GM18909 (cell line): ENCODE measurements at regions not wholly inside any gene's neighbourhood (a gene's known extent, or its start where the extent isn't known, plus 50 kb on each side); places are given as distances from the start of the nearest gene placed in this dataset.

ENCODE experiments used
- ATAC-seq: cut with Tn5 transposase; IDR thresholded peaks from one replicate; pipeline ENCODE4 v1.9.1; 2021; ENCODE audit warnings: mild to moderate bottlenecking; ENCODE audit not compliant: unreplicated experiment, poor library complexity

DNA sequence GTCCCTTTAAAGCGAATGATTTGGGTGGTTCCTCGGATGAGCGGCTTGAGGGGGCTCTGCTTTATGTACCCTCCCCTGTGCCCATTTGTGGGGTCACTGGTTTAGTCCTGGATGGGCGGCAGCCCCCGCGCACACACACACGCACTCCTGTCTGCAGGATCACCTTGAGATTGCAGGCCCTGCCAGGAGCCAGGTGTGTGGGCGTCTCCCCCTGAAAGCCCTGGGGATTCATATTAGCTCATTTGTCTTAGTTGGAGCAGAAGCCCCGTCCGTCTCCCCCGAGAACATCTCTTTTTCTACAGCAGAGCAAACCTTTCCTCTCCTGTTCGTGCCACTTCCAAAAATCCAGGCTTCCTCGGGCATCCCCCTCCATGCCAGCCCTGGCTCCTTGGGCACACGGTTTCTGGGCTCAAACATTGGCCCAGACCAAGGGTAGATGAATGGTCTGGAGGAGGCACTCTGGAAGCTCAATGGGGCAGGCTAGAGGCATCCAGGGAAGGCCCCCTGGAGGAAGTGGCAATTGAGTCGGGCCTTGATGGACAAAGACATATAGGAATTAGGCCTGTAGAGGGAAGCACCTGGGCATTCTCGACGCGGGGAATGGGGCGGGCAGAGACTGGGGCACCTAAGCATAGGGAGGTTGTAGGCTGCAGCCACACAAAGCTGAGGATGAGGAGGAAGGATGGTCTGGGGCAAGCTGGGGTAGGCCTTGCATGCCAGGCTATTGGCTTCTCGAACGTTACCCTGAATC is 218.5 kb upstream of the GSE1 start:
- no peak for ATAC-seq

DNA sequence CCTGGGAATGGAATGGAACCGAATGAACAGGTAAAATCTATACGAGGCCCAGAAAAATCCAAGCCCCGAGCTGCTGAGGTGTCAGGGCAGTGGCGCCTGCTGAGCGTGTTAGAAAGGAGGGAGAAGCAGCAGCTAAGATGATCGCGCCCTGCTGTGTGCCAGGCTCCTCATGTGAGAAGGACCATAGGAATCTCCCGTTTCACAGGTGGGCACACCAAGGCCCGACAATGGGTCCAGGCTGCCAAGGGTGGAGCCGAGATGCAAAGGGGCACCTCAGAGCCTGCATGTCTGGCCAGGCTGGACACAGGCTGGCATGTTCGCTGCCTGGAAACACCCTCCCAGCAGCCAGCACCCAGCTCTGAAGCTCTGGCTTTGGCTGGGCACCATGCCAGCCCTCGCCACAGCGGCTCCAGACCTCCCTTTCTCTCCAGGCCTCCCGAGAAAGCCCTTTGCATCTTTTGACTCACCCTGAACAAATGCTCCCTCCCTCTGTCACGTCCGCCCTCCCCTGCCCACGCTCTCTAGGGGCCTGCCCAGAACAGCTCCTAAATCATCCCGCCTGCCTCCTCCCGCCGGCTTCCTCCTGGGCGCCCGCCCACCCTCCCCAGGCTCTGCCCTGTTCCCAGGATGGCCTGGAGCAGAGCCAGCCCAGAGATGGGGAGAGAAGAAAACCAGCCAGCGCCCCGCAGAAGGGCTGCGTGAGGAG is 217.8 kb upstream of the GSE1 start:
- no peak for ATAC-seq

DNA sequence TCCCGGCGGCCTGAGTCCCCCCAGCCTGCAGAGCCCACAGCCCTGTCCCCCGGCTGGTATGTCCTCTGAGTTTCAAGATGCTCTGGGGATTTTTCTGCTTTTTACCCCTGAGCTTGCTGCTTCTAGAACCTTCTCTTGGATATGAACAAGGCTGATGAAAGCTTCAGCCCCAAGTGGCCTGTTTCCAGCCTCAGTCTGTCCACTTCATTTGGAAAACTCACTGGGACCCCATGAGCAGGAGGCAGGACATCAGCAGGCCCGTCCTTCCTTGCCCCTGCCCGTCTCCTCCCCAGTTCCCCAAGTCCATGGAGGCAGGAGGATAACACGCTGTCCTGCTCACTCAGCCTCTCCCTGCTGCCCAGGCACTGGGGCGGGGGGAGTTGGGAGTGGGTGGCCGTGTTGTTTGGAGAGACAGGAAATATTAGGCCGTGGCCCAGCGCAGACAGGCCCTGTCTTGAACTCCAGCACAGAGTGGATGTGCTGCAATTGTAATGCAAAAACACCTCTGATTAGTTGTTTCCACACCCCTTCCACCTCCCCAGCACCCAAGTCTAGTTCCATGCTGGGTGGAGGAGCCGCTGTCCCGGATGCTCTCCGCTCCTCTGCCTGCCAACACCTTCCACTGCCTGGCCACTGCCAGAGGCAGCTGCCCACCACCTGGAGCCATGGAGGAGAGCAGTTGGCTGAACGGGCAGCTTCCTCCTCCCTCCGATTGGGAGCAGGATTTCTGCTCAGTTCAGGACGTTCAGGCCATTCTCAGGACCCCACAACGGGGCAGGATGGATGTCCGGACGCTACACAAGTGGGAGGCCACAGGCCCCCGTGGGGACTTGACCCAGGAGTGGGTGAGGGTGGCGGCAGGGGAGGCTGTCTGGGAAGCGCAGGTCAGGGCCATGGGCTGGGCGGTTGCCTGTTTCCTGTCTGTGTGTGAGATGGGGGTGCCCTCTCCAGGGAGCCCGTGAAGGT is 216.9 kb upstream of the GSE1 start:
- ATAC-seq = no peak

DNA sequence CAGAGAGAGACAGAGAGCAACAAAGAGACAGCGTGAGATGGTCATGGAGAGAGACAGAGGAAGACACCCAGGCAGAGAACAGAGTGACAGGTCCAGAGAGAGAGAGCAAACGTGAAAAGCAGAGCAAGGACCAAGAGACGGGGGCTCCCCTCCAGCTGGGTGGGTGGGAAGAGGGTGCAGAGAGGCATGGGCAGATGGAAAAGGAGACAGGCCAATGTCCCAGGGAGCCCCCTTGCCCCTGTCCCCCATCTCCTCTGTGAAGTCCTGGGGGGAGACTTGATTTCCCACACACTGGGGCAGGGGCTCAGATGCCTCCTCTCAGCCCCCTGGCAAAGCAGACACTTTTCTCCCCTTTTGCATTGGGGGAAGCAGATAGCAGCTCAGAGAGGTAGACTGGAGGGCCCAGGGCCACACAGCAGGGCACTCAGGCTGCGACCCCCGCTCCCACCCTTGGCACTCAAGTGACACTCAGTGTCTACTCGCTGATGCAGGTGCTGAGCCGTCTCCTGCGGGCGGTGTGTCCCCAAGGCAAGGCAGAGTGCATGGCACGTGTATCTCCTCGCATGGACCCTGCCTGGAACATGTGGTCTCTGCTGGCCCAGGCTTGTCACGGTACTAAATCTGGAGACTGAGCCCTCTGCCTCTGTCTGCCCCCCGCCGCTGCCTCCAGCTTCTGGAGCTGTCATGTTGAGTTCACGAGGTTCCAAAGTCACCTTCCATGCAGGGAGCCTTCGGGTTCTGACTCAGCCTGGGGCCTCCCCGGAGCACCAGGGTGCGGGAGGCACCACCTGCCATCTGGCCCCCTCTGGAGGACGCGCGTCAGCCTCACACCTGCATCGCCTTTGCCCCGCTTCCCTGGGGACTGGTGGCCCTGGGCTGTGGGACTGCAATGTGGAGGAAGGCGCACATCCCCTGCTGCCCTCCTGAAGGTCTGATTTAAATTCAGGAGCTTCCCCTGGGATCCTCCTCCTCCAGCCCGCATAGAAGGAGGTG is 215.9 kb upstream of the GSE1 start:
- ATAC-seq = peak; percentile 52

DNA sequence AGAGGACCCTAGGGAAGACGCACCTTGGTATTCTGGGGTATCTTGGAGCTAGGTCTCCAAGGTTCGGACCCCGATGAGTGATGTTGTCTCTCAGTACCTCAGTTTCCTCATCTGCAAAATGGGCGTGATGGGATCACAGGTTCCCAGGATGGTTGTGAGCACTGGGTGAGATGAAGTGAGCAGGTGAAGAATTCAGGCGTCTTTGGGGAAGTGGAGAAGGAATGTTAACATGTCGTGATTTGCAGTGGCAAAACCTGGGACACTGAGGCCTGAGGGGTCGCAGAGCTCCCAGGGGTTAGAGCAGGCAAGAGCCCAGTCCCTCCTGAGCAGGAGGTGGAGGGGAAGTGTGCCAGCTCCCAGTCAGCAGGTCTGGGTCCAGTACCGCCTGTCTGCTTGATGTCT is 215.1 kb upstream of the GSE1 start:
- no peak for ATAC-seq

DNA sequence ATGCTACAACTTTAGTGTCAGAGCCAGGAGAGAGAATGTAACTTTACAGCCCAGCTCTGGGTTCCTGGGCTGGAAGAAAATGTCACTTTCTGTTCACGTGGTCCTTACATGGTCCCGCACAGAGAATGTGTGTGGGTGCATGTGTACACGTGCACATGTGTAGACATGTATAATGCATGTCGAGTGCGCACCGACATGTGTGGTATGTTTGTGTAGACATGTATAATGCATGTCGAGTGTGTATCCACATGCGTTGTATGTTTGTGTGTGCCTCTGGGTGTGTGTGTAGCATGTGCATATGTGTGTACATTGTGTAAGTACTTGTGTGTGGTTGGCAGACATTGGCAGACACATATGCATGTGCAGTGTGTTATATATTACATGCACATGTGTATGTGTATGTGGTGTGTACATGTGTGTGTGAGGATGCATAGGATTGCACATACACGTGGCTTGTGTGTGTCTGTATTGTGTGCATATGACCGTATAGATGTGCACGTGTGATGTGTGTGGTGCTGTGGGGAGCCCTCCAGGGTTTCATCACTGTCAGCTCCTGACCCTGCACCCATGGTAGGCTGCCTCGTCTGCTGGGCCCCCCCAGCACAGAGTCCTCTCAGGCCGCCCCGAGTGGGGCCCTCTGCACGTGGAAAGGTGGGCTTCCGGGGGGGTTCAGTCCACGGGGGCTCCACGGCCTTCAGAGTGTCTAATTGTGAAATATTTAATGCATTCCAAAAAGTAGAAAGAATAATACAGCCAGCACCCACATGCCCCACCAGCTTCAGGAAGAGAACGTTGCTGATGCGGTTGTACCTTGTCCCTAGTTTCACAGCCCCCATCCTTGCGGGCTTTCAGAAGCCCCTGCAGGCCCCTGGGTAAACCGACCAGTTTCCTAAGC is 214.2 kb upstream of the GSE1 start:
- no peak for ATAC-seq

DNA sequence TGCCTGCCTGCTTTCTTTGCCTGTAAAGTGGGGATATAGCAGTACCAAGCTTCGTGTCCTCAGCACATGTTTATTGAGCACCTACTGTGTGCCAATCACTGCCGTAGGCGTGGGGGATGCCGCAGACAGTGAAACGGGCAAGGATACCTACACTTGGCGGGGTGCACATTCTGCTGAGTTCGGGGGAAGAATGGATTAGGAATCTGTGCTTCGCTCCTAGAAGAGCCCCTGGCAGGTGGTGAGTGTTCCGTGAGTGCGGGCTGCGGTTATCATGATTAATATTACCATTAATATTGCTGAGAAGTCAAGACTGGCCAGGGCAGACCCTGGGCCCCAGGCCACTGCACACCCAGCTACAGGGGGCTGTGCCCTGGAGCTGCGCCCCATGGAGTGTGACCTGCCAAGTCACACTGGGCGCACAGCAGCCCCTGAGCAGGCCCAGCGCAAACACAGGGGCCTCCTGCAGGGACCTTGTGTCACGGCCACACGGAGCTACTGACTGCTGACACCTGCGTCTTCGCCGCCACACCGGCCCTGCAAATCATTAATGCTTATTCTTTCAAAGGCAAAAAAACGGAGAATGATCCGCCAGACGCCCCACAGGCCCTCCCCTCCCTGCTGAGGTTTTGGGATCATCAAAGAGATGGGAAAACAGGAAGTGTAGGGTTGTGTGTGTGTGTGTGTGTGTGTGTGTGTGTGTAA is 213.4 kb upstream of the GSE1 start:
- no peak for ATAC-seq

DNA sequence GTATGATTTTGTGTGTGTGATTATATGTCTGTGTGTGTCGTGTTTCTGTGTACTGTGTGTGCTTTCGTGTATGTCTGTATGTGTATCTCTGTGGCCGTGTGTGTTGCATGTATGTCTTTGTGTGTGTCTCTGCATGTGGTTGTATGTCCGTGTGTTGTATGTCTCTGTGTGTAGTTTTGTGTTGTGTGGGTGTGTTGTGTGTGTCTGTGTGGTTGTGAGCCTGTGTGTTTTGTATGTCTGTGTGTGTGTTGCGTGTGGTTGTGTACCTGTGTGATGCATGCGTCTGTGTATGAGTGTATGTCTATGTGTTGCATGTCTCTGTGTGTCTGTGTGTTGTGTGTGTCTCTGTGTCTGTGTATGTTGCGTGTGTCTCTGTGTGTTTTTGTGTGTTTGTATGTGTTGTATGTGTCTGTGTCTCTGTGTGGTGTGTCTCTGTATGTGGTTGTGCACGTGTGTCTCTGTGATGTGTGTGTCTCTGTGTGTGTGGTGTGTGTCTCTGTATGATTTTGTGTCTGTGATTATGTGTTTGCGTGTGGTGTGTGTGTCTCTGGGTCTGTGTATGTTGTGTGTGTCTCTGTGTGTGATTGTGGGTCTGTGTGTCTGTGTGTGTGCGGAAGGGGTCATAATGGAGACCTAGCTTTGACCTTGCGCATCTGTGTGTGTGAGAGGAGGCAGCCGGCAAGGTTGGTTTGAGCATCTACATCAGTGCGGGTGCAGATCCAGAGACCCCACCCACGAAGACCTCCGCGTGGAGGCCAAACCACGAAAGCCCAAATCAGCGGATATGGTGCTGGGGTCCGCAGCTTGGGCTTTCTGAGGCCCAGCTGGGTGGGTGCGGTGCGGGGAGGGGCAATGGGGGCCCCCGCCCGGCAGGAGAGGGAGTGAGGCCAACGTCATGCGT is 212.6 kb upstream of the GSE1 start:
- ATAC-seq = no peak

DNA sequence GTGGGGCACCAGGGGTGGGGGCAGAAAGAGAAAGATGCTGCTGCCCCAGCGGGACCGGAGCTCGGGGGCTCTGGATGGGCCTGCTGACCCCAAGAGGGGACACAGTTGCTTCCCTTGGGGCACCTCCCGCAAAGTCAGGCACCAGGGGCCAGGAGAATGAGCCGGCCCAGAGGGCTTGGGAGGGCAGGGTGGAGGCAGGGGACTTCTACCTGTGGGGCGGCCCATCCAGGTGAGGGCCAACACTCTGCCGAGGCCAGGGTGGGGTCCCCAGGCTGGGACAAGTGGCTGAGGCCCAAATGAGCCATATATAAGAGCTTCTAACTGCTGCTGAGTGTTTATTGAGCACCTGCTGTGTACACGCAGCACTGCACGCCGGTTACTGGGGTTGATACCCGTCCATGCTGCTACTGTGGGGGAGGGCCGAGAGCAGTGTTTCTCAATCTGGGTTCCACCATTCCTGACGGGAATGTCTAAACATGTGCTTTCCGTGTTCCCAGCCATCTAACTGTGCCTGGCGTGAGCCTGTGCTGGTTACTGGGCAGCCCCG is 211.7 kb upstream of the GSE1 start:
- no peak for ATAC-seq

DNA sequence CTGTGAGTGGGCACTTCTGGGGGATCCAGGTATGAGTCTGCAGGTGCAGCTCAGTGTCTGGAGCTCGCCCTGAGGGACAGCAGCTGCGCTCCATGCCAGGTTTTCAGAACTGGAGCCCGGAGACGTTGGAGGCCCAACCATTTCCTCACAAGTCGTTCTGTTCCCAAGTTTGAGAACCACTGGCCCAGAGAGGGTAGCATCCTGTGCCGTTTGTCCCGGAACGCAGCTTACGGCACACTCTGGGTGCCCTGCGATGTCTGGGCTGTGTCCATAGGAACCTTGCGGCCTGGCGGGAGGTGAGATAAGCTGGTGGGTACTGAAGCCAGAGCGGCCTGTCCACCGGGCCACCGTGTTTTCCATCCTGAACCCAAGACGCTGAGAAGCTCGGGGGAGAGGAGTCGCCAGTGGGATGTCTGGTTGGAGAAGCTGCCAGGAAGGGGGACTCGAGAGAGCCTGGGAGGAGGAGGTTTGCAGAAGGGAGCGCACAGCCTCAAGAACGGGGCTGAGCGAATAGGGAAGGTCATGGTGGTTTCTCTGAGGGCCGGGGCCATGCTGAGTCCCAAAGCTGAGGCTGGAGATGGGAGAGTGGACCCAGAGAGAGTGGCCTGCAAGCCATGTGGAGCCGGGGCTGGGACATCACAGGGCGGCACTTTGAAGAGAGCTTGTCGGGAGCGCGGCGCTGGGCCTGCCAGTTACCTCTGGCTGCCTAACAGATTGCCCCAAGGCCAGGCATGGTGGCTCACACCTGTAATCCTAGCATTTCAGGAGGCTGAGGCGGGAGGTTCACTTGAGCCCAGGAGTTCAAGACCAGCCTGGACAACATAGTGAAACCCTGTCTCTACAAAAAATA is 211.0 kb upstream of the GSE1 start:
- ATAC-seq = no peak

DNA sequence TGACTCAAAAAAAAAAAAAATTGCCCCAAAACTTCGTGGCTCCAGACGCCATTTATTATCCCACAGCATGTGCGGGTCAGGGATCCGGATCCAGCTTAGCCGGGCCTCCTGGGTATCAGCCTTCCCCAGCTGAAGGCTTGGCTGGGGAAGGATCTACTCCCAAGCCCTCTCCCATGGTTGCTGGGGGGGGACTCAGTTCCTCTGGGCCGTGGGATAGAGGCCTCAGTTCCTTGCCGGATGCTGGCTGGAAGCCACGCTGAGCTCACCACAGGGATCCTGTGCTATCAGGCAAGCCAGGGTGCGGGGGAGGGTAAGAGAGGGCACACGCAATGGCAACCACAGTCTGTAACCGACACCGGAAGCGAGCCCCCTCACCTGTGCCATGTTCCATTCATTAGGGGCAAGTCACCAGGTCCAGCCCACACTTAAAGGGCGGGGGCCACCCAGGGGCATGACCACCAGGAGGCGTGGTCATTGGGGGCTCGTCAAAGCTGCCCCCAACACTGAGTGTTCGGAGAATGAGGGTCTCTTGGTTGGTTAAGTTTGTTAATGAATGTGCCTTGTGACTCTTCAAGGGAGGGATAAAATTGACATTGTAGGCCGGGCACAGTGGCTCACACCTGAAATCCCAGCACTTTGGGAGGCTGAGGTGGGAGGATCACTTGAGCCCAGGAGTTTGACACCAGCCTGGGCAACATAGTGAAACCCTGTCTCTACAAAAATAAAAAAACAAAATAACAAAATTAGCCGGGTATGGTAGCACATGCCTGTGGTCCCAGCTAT is 210.0 kb upstream of the GSE1 start:
- no peak for ATAC-seq

DNA sequence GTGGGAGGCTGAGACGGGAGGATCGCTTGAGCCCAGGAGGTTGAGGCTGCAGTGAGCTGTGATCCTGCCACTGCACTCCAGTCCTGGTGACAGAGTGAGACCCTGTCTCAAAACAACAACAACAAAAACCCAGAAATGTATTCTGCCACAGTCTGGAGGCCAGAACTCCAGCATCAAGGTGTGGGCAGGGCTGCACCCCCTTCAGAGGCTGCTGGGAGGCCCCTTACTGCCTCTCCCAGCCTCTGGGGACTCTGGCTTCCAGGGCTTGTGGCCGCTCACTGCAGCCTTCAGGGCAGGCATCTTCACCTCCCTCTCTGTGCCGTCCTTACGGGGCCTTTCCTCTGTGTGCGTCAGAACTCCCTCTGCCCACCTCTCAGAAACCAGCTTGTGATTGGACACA is 209.4 kb upstream of the GSE1 start:
- ATAC-seq = no peak

DNA sequence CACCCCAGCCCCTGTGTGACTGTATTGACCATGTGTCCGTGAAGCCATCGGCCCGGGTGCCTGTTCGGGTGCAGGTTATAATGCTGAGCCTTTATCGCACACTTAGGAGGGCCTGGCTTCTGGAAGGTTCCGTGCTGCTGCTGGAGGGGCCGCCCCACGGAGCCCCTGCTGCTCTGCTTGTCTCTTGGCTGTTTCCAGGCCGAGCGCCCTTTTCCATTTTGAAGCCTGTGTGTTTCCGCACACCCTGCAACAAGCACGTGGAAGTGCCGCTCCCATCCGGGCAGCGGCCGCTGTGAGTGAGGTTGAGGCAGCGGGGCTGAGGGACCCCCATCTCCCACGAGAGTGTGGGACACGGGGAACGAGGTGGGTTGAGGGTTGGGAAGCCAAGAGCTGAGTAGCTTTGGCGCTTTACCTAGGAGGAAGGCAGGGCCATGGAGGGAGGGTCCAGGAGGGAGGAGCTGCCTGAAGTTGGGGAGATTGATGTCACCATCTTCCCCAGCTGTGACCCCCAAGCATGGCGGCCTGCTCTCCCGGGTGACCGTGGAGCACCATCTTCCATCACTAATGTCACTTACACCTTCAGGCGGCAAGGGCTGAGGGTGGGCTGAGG is 200.1 kb upstream of the GSE1 start:
- ATAC-seq = no peak

DNA sequence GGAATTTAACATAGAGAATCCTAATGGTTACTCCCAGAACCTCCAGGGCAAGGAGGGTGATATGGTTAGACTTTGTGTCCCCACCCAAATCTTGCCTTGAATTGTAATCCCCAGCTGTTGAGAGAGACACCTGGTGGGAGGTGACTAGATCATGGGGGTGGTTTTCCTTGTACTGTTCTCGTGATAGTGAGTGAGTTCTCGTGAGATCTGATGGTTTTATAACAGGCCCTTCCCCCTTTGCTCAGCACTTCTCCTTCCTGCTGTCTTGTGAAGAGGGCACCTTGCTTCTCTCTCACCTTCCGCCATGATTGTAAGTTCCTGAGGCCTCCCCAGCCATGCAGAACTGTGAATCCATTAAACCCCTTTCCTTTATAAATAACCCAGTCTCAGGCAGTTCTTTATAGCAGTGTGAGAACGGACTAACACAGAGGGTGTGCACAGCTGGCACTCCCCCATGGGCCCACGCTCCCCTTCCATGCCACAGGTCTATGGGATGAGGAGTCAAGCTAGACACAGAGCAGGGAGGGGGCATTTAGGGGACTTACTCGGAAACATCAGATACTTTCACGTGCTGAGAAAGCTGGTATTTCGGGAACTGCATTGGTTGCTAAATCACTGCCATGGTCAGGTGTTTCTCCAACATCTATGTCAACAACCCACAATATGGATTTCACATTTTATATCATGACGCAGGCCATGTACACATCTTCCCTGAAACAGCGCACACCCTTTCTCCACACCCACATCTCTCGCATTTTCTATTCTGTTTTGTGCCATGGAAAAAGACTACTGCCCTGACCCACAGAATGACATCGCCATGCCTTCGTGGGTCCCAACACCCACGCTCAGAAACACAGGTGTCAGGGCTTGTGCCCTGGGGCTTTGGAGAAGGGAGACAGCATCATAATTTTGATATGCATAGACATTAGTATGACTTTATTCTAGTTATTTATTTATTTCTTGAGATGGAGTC is 199.1 kb upstream of the GSE1 start:
- no peak for ATAC-seq
